ENCODE measurements at regions not wholly inside any gene's neighbourhood (a gene's known extent, or its start where the extent isn't known, plus 50 kb on each side); places are given as distances from the start of the nearest gene placed in this dataset.

GRCh38 chr2:106709229-106709628 is 176.7 kb downstream of the ST6GAL2 start:
- H3K36me3 ChIP-seq = no peaks in the 10 kb centered on the region
- H3K27ac ChIP-seq = no peak overlapping the region
- DNase-seq = no peak
- intact Hi-C loops (cut with DNase I) = no loop called here
- no peaks in the 10 kb centered on the region for H3K27me3 ChIP-seq
- H3K4me1 ChIP-seq = no peaks in the 10 kb centered on the region
- FAIRE-seq = no peak
- TF ChIP-seq CTCF (IDR thresholded peaks at IDR 0.05) = no peak
- ATAC-seq = no peak
- WGBS, 2 donors = 47 to 60% methylated on average over 1 of the region's 1 CpG
- no peaks in the 10 kb centered on the region for H3K9me3 ChIP-seq
- H3K4me3 ChIP-seq = no peak overlapping the region

GRCh38 chr2:106719222-106719621 is 166.7 kb downstream of the ST6GAL2 start:
- no peak for DNase-seq

GRCh38 chr2:106720026-106720425 is 165.9 kb downstream of the ST6GAL2 start:
- TF ChIP-seq CTCF (IDR thresholded peaks at IDR 0.05) = no peak
- intact Hi-C loops (cut with DNase I) = no loop called here
- WGBS, 2 donors = 35 to 68% methylated on average over 1 of the region's 1 CpG
- no peak for ATAC-seq
- Histone ChIP-seq H3K4me1 (no peaks in the 10 kb centered on the region), H3K27ac (no peak overlapping the region), H3K9me3 (no peaks in the 10 kb centered on the region), H3K27me3 (no peaks in the 10 kb centered on the region), H3K4me3 (no peak overlapping the region), H3K36me3 (no peaks in the 10 kb centered on the region)
- DNase-seq = no peak
- no peak for FAIRE-seq

More at GRCh38 chr2:106719222-106719621, 166.7 kb downstream of the ST6GAL2 start:
- no peak for ATAC-seq
- H3K4me1 ChIP-seq = no peaks in the 10 kb centered on the region
- TF ChIP-seq CTCF (IDR thresholded peaks at IDR 0.05) = no peak
- no peaks in the 10 kb centered on the region for H3K27me3 ChIP-seq
- H3K9me3 ChIP-seq = no peaks in the 10 kb centered on the region
- H3K27ac ChIP-seq = no peak overlapping the region
- WGBS, 2 donors = 61 to 87% methylated on average over 2 of the region's 2 CpGs
- no peak overlapping the region for H3K4me3 ChIP-seq
- no peak for FAIRE-seq
- H3K36me3 ChIP-seq = no peaks in the 10 kb centered on the region
- intact Hi-C loops (cut with DNase I) = no loop called here

GRCh38 chr2:106724301-106724794 is 161.6 kb downstream of the ST6GAL2 start:
- TF ChIP-seq CTCF (IDR thresholded peaks at IDR 0.05) = no peak
- no peak for ATAC-seq
- intact Hi-C loops (cut with DNase I) = no loop called here
- H3K27me3 ChIP-seq = no peaks in the 10 kb centered on the region
- no peaks in the 10 kb centered on the region for H3K9me3 ChIP-seq
- H3K36me3 ChIP-seq = no peaks in the 10 kb centered on the region
- H3K27ac ChIP-seq = no peak overlapping the region
- no peak overlapping the region for H3K4me3 ChIP-seq
- DNase-seq = no peak
- whole genome bisulfite sequencing, 2 donors = 65 to 83% methylated on average over 7 of the region's 7 CpGs
- H3K4me1 ChIP-seq = no peaks in the 10 kb centered on the region
- no peak for FAIRE-seq

GRCh38 chr2:106734165-106734564 is 151.8 kb downstream of the ST6GAL2 start:
- DNase-seq (no peak), FAIRE-seq (no peak), ATAC-seq (no peak)
- Histone ChIP-seq H3K9me3 (no peaks in the 10 kb centered on the region), H3K36me3 (no peaks in the 10 kb centered on the region), H3K27ac (no peak overlapping the region), H3K4me1 (no peaks in the 10 kb centered on the region), H3K27me3 (no peaks in the 10 kb centered on the region), H3K4me3 (no peak overlapping the region)
- 58 to 69% methylated on average over 4 of the region's 4 CpGs for WGBS, 2 donors
- no peak for TF ChIP-seq CTCF (IDR thresholded peaks at IDR 0.05)
- intact Hi-C loops (cut with DNase I) = no loop called here

All from pancreas (tissue), 10 donors.